Stimulated activated CD8-positive, alpha-beta memory T cell treated with anti-CD3 and anti-CD28 coated beads, Interleukin-2, amount 100 ng/mL, for 48 hours (primary cell): ENCODE measurements at regions not wholly inside any gene's neighbourhood (a gene's known extent, or its start where the extent isn't known, plus 50 kb on each side); places are given as distances from the start of the nearest gene placed in this dataset.

Experiments used
- DNase-seq, 2 donors: peaks; one replicate each; pipeline ENCODE4 v3.0.0-alpha.2; 2020; ENCODE audit warnings: low read depth in 2 of 2

DNA sequence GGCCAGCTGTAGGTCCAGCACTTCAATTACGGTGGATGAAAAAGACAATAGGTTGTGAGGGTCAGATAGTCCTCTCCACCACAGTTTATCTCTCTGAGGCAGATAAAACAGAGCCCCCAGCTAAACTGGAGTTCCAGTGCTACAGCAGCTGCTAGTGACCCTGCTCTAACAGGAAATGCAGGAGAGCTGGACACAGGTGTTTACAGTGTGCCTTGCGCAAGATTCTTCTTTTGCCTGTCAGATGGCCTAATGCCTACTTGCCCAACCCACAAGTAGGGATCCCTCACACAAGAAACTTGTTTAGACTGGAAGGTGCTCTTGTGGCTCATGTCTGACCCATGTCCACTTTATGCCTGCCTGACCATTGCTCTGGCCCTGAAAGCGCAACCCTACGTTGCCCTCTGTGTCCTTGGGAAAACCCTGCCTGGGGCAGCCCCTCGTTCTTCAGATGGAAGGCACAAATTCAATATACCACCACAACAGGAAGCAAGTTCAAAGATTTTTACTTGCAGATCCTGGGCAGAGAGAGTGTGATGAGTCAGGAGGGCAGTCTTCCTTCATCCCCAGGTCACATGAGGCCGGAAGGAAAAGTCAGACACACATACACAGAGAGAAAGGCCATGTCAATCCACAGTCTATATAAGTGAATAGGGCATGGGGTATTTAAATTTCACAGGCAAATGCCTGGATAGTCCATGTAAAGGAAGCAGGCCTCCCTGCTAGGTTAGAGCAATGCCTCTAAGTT is 105.1 kb upstream of the ADGRL3 start:
- no peak for DNase-seq

GRCh38 chr4:61128682-61129081 is 71.4 kb upstream of the ADGRL3 start:
- DNase-seq, result no peak

DNA sequence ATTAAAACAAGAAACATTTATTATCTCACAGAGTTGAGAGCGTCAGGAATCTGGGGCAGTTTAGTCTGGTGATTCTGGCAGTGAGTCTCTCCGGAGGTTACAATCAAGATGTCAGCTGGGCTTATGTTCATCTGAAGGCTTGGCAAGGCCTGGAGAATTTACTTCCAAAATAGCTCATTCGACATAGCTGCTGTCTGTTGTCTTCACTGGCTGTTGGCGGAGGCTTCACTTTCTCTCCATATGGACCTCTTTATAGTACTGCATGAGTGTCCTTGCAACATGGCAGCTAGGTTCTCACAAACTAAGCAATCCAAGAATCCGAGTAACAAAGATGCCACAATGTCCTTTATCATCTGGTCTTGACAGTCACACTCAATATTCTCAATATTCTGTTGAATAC is 70.2 kb upstream of the ADGRL3 start:
- DNase-seq, result no peak

- DNase-seq, result no peak
Observed at GRCh38 chr4:61143461-61143860, 56.7 kb upstream of the ADGRL3 start.

DNA sequence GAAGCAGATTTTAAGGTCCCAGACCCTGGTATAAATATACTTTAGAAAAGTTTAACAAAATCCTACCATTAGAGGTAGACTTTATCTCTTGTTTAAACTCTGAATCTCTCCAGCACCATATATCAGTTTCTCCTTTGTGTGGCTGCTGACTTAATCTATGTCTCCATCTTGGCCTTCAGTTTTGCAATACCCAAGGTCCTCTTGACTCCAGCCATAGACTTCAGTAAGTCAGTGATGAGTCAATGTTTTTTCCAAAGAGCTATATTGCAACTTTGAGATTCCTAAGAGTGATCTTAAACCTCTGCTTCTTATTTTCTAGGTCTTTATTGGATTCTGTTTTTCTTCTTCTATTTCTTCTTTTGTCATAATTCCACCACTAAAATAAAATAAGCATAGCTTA is 50.8 kb upstream of the ADGRL3 start:
- DNase-seq, result no peak
